IPS-20b (cell line): ENCODE measurements at regions not wholly inside any gene's neighbourhood (a gene's known extent, or its start where the extent isn't known, plus 50 kb on each side); places are given as distances from the start of the nearest gene placed in this dataset.

Experiments used
- H3K27ac ChIP-seq: one replicate; pipeline ENCODE4 v1.5.1; 2013; ENCODE audit warnings: low read length
- H3K27me3 ChIP-seq: 2 replicates; pipeline ENCODE4 v1.6.1; 2013; ENCODE audit warnings: mild to moderate bottlenecking, low read length, inconsistent platforms; ENCODE audit not compliant: insufficient read depth
- H3K36me3 ChIP-seq: 2 replicates; pipeline ENCODE4 v1.6.1; 2013; ENCODE audit warnings: low read depth, mild to moderate bottlenecking, inconsistent platforms, low read length, moderate library complexity; ENCODE audit not compliant: insufficient read depth
- H3K4me1 ChIP-seq: 2 replicates; pipeline ENCODE4 v1.6.1; 2013; ENCODE audit warnings: mild to moderate bottlenecking, control low read depth, inconsistent platforms, low read length, moderate library complexity; ENCODE audit not compliant: insufficient read depth
- H3K4me3 ChIP-seq: 2 replicates; pipeline ENCODE4 v1.5.1; 2013; ENCODE audit warnings: mild to moderate bottlenecking, low read length, inconsistent platforms
- H3K9ac ChIP-seq: 2 replicates; pipeline ENCODE4 v1.6.1; 2013; ENCODE audit warnings: low read depth, mild to moderate bottlenecking, inconsistent platforms, low read length, moderate library complexity
- H3K9me3 ChIP-seq: 2 replicates; pipeline ENCODE4 v1.6.1; 2013; ENCODE audit warnings: mild to moderate bottlenecking, low read depth, low read length, inconsistent platforms; ENCODE audit not compliant: insufficient read depth

- Histone ChIP-seq H3K4me3 (no peak overlapping the region), H3K9ac (no peak overlapping the region), H3K27ac (no peak overlapping the region), H3K27me3 (peaks cover 4% of the 10 kb centered on the region; the same call in 1 of the 2 replicates), H3K4me1 (no peaks in the 10 kb centered on the region), H3K36me3 (no peaks in the 10 kb centered on the region), H3K9me3 (no peaks in the 10 kb centered on the region)
Measured at GRCh38 chr1:34360574-34360973, 183.9 kb downstream of the C1orf94 start.

DNA sequence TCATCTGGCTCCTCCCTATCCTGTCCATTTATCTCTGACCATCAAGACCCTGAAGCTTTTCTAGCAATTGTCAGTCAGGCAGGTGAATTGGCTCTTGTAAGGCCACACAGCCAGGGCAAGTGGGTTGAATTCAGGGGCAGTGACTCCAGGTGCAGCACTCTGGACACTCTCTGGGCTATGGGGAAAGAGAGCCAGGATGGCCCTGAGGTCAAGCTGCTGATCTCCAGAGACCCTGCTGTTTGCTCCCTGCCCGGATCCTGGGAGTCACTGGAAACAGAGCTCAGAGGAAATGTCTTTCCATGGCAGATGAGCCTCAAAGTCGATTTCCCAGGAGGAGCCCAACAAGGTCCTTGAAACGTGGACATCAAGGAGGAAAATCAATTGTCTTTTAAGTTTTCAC is 184.4 kb downstream of the C1orf94 start:
- Histone ChIP-seq H3K4me1 (no peaks in the 10 kb centered on the region), H3K27ac (no peak overlapping the region), H3K36me3 (no peaks in the 10 kb centered on the region), H3K9ac (no peak overlapping the region), H3K4me3 (no peak overlapping the region), H3K27me3 (peaks cover 4% of the 10 kb centered on the region; the same call in 1 of the 2 replicates), H3K9me3 (no peaks in the 10 kb centered on the region)

DNA sequence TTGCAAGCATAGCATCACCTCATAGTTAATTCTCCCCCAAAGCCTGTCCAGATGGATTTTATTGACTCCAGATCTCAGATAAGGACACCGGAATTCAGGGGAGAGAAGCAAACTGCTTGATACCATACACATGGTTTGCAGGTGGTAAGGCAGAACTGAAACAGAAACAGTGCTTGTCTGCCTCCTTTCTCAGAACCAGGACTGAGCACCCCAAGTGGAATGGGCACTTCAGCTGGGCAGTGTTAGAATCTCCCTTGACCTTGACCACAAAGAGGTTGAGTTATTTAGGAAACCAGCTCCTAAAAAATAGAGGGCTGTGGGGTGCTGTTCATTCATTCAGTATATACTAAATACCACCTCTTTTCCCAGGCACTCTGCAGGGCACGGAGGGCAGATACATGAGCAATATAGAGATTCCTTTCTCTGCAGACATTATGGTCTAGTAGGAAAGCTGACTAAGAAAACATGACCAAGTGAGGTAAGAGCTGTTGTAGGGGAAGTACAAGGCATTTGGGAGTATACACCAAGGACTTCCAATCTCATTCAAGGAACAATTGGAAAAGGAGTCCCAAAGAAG is 185.2 kb downstream of the C1orf94 start:
- Histone ChIP-seq H3K27me3 (peaks cover 1% of the 10 kb centered on the region; the same call in 1 of the 2 replicates), H3K9ac (no peak overlapping the region), H3K27ac (no peak overlapping the region), H3K4me3 (no peak overlapping the region), H3K9me3 (no peaks in the 10 kb centered on the region), H3K36me3 (no peaks in the 10 kb centered on the region), H3K4me1 (no peaks in the 10 kb centered on the region)

- no peaks in the 10 kb centered on the region for H3K9me3 ChIP-seq
- H3K9ac ChIP-seq: no peak overlapping the region
- H3K4me3 ChIP-seq: no peak overlapping the region
- no peaks in the 10 kb centered on the region for H3K4me1 ChIP-seq
- H3K27ac ChIP-seq: no peak overlapping the region
- no peaks in the 10 kb centered on the region for H3K27me3 ChIP-seq
- H3K36me3 ChIP-seq: no peaks in the 10 kb centered on the region
Measured at GRCh38 chr1:34362949-34363348, 186.2 kb downstream of the C1orf94 start.

- H3K9ac ChIP-seq: no peak overlapping the region
Measured at GRCh38 chr1:34363447-34363846, 186.7 kb downstream of the C1orf94 start.

GRCh38 chr1:34363915-34364314 is 187.2 kb downstream of the C1orf94 start:
- Histone ChIP-seq H3K4me1 (no peaks in the 10 kb centered on the region), H3K27me3 (no peaks in the 10 kb centered on the region), H3K9ac (no peak overlapping the region), H3K36me3 (no peaks in the 10 kb centered on the region), H3K4me3 (no peak overlapping the region), H3K9me3 (no peaks in the 10 kb centered on the region), H3K27ac (no peak overlapping the region)

More at GRCh38 chr1:34363447-34363846, 186.7 kb downstream of the C1orf94 start:
- H3K4me3 ChIP-seq: no peak overlapping the region
- H3K36me3 ChIP-seq: no peaks in the 10 kb centered on the region
- H3K27me3 ChIP-seq: no peaks in the 10 kb centered on the region
- no peaks in the 10 kb centered on the region for H3K9me3 ChIP-seq
- H3K4me1 ChIP-seq: no peaks in the 10 kb centered on the region
- H3K27ac ChIP-seq: no peak overlapping the region

DNA sequence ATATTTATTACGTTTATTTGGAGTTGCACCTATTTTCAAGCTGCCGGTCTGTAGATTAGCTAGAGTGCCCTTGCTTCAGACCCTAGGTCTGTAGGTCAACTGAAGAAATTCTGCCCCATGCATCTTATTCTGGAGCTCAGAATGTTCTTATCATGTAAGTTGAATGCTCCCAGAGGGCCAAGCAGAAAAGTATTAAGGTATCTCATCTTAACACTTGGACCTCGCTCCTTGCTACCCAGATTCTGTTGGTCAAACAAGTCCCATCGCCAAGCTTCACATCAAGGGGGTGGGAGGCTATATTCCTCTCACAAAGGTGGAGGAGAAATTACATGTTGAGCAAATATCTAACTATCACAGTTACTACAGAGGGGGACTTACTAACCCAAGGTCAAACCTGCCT is 187.7 kb downstream of the C1orf94 start:
- H3K9ac ChIP-seq: no peak overlapping the region
- no peak overlapping the region for H3K27ac ChIP-seq
- H3K4me3 ChIP-seq: no peak overlapping the region
- no peaks in the 10 kb centered on the region for H3K4me1 ChIP-seq
- H3K27me3 ChIP-seq: no peaks in the 10 kb centered on the region
- H3K9me3 ChIP-seq: no peaks in the 10 kb centered on the region
- no peaks in the 10 kb centered on the region for H3K36me3 ChIP-seq

GRCh38 chr1:34365295-34365694 is 188.6 kb downstream of the C1orf94 start:
- no peaks in the 10 kb centered on the region for H3K4me1 ChIP-seq

GRCh38 chr1:34366875-34367624 is 190.3 kb downstream of the C1orf94 start:
- H3K9me3 ChIP-seq: no peaks in the 10 kb centered on the region
- H3K27ac ChIP-seq: no peak overlapping the region
- H3K36me3 ChIP-seq: no peaks in the 10 kb centered on the region
- no peaks in the 10 kb centered on the region for H3K4me1 ChIP-seq
- H3K4me3 ChIP-seq: no peak overlapping the region
- H3K27me3 ChIP-seq: no peaks in the 10 kb centered on the region
- no peak overlapping the region for H3K9ac ChIP-seq

More at GRCh38 chr1:34365295-34365694, 188.6 kb downstream of the C1orf94 start:
- Histone ChIP-seq H3K36me3 (no peaks in the 10 kb centered on the region), H3K9me3 (no peaks in the 10 kb centered on the region), H3K9ac (no peak overlapping the region), H3K27ac (no peak overlapping the region), H3K27me3 (no peaks in the 10 kb centered on the region), H3K4me3 (no peak overlapping the region)

GRCh38 chr1:34367954-34368353 is 191.2 kb downstream of the C1orf94 start:
- no peaks in the 10 kb centered on the region for H3K9me3 ChIP-seq
- no peaks in the 10 kb centered on the region for H3K36me3 ChIP-seq
- no peak overlapping the region for H3K9ac ChIP-seq
- H3K4me3 ChIP-seq: no peak overlapping the region
- no peak overlapping the region for H3K27ac ChIP-seq
- H3K4me1 ChIP-seq: no peaks in the 10 kb centered on the region
- no peaks in the 10 kb centered on the region for H3K27me3 ChIP-seq

DNA sequence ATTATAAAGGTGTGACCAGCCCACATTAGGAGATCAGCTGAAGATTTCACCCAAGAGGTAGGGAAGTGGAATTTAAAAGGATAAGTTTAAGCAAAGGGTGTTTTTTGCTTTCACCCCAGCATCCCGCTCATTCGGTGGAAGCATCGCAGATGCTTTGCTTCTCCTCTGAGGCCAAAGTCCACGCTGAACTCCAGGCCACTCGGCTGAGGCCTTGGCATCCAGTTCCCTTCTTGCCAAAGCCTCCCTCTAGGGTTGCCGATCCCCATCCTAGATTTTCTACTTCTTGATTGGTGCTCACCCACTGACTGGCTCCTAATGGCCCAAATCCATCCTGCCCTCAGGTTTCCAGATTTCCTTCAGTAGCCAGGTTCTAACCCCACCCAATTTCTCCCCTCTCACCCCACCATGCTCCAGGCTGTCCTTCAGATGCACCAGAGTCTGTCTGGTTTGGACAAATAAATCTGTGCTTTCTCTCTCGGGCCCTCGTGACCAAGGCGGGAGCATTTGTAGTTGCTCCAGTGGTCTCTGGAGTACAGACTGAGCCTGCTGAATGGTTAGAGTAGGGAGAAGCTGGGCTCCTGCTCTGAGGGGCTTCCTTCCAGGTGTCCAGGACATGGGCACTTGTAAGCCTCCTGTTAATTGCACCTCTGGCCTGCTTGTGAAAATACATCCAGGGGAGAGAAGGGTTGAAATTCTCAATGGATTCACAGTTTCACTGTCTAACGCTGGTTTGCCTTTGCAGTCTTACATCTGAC is 193.2 kb downstream of the C1orf94 start:
- Histone ChIP-seq H3K27me3 (no peaks in the 10 kb centered on the region), H3K4me3 (no peak overlapping the region), H3K36me3 (no peaks in the 10 kb centered on the region), H3K27ac (no peak overlapping the region), H3K9me3 (no peaks in the 10 kb centered on the region), H3K9ac (no peak overlapping the region), H3K4me1 (no peaks in the 10 kb centered on the region)

DNA sequence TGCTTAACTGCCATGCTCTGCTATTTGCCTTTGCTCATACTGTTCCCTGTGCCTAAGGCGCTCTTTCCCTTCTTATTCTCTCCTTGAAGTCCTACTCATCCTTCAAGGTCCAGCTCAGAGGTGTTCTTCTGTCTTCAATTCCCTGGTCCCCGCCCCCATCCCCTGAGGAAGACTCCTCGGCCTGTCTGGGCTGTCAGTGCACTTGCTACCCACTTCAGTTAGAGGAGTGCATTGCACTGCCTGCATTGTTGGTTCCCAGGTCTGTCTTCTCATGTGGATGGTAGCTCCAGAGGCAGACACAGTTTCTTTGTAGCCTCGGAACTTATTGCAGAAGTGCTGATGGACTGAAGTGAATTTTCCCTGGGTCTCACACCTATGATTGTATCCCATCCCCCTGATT is 194.0 kb downstream of the C1orf94 start:
- Histone ChIP-seq H3K4me3 (no peak overlapping the region), H3K4me1 (no peaks in the 10 kb centered on the region), H3K27ac (no peak overlapping the region), H3K27me3 (no peaks in the 10 kb centered on the region), H3K36me3 (no peaks in the 10 kb centered on the region), H3K9ac (no peak overlapping the region), H3K9me3 (no peaks in the 10 kb centered on the region)
